Activated naive CD4-positive, alpha-beta T cell treated with anti-CD3 and anti-CD28 coated beads, Interleukin-2, amount 50 U/mL, for 72 hours (primary cell): ENCODE measurements at regions not wholly inside any gene's neighbourhood (a gene's known extent, or its start where the extent isn't known, plus 50 kb on each side); places are given as distances from the start of the nearest gene placed in this dataset.

Source experiments
- ATAC-seq, 2 donors: fragments of 150-1000 bp; cut with Tn5 transposase; 2 replicates each; pipeline ENCODE4 v1.10.0; 2021; ENCODE audit warnings: mild to moderate bottlenecking in 2 of 2, moderate library complexity in 2 of 2
- DNase-seq, 2 donors: peaks; one replicate each; pipeline ENCODE4 v3.0.0; 2021 to 2022; ENCODE audit warnings: low spot score in 2 of 2
- H3K27ac Mint-ChIP-seq, 2 donors: one replicate each; pipeline ENCODE4 v1.8.0; 2022; ENCODE audit warnings: mild to moderate bottlenecking in 2 of 2, mixed read lengths in 2 of 2
- H3K36me3 Mint-ChIP-seq, 2 donors: one replicate each; pipeline ENCODE4 v1.8.0; 2022; ENCODE audit warnings: mixed read lengths in 2 of 2
- H3K9me3 Mint-ChIP-seq, 2 donors: one replicate each; pipeline ENCODE4 v1.8.0; 2022; ENCODE audit warnings: mixed read lengths in 2 of 2

DNA sequence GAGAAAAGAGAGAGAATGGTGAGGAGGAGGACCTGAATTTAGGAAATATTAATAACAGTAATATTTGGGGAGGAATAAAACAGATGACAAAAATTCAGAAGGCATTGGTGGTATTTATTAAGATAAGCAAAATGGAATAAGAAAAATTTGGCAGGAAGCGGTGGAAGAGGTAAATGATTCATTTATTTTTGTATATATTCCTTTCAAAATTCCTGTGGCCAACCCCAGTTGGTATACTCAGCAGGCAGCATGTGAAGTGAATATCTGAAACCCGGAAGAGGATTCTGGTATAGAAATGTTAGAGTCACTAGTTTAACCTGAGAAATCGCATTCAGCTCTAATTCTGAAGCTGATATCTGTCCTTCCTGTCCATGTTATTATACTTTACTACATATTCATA, 792.0 kb downstream of the KCNJ2 start:
- no peaks in the 10 kb centered on the region for H3K36me3 Mint-ChIP-seq
- peaks cover 0 to 3% of the 10 kb centered on the region in 2 donors for H3K9me3 Mint-ChIP-seq
- DNase-seq (no peak), ATAC-seq (no peak)
- no peak overlapping the region for H3K27ac Mint-ChIP-seq

GRCh38 chr17:70968302-70968701, 799.0 kb downstream of the KCNJ2 start:
- ATAC-seq = no peak
- no peak overlapping the region for H3K27ac Mint-ChIP-seq

DNA sequence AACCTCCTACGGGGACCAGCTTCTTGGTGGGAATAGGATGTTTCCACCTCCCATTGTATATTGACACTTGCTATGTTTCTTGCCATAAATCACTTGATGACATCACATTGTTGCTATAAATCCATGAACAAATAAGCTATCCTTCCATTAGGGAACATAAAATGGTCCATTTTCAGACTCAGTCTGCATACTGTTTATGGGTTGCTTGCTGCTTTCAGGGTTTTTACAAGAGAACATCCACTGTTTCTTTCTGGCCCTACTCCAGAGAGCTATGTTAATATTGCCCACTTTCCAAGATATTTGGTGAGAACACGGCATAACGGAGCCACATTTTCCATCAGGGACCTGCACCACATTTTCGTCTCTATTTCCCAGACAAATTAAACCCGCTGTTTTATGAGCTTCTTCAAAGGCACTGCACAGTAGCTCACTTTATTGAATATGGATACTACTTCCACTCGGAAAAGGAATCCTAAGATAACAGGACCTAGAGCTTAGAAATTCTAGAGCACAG, 800.2 kb downstream of the KCNJ2 start:
- Mint-ChIP-seq H3K36me3 (peaks cover 0 to 6% of the 10 kb centered on the region in 2 donors), H3K27ac (no peak overlapping the region), H3K9me3 (peaks cover 9 to 11% of the 10 kb centered on the region in 2 donors)
- DNase-seq (no peak), ATAC-seq (no peak)

More at GRCh38 chr17:70968302-70968701, 799.0 kb downstream of the KCNJ2 start:
- no peak for DNase-seq
- Mint-ChIP-seq H3K9me3 (peaks cover 9 to 14% of the 10 kb centered on the region in 2 donors), H3K36me3 (peaks cover 0 to 6% of the 10 kb centered on the region in 2 donors)

DNA sequence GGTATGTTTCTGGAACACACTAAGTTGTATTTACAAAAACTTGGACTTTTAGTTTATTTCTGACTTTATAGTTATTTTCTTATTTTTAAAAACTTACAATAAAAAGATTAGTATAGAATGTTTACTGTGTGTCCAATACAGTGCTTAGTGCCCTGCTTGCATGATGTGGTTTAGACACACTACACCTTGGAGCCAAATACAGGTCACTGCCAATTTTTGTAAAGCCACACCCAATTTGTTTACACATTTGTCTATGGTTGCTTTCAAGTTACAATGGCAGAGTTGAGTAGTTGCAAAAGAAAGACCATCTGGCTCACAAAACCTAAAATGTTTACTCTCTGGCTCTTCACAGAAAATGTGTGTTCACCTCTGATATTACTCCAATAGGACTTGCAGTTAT, 807.1 kb downstream of the KCNJ2 start:
- Mint-ChIP-seq H3K9me3 (peaks cover 14 to 15% of the 10 kb centered on the region in 2 donors), H3K36me3 (peaks cover 0 to 12% of the 10 kb centered on the region in 2 donors), H3K27ac (no peak overlapping the region)
- ATAC-seq (no peak), DNase-seq (no peak)

DNA sequence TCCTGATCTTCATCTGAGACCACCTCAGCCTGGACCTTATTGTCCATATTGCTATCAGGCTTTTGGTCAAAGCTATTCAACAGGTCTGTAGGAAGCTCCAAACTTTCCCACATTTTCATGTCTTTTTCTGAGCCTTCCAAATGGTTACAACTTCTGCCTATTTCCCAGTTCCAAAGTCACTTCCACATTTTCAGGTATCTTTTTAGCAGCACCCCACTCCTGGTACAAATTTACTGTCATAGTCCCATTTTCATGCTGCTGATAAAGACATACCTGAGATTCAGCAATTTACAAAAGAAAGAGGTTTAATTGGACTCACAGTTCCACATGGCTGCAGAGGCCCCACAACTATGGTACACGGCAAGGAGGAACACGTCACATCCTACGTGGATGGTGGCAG, 815.5 kb downstream of the KCNJ2 start:
- H3K9me3 Mint-ChIP-seq = peaks cover 27 to 30% of the 10 kb centered on the region in 2 donors
- no peak for DNase-seq
- H3K27ac Mint-ChIP-seq = no peak overlapping the region
- no peak for ATAC-seq
- peaks cover 7 to 21% of the 10 kb centered on the region in 2 donors for H3K36me3 Mint-ChIP-seq

GRCh38 chr17:70987867-70988340, 818.6 kb downstream of the KCNJ2 start:
- H3K36me3 Mint-ChIP-seq = peaks cover 13 to 17% of the 10 kb centered on the region in 2 donors
- no peak overlapping the region for H3K27ac Mint-ChIP-seq
- ATAC-seq (no peak), DNase-seq (no peak)
- H3K9me3 Mint-ChIP-seq = peaks cover 32 to 34% of the 10 kb centered on the region in 2 donors

GRCh38 chr17:70988622-70989021, 819.3 kb downstream of the KCNJ2 start:
- H3K9me3 Mint-ChIP-seq = peaks cover 27 to 29% of the 10 kb centered on the region in 2 donors
- peaks cover 13 to 17% of the 10 kb centered on the region in 2 donors for H3K36me3 Mint-ChIP-seq
- DNase-seq (no peak), ATAC-seq (no peak)
- no peak overlapping the region for H3K27ac Mint-ChIP-seq

DNA sequence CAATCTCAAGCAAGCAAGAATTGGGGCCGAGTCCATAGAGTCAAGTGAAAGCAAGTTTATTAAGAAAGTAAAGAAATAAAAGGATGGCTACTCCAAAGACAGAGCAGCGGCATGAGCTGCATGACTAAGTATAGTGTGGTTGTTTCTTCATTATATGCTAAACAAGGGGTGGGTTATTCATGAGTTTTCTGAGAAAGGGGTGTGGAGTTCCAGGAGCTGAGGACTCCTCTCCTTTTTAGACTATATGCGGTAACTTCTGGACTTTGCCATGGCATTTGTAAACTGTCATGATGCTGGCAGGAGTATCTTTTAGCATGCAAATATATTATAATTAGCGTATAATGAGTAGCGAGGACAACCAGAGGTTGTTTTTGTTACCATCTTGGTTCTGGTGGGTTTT, 819.9 kb downstream of the KCNJ2 start:
- H3K36me3 Mint-ChIP-seq = peaks cover 13 to 15% of the 10 kb centered on the region in 2 donors
- ATAC-seq (no peak), DNase-seq (no peak)
- no peak overlapping the region for H3K27ac Mint-ChIP-seq
- H3K9me3 Mint-ChIP-seq = peaks cover 27 to 29% of the 10 kb centered on the region in 2 donors

DNA sequence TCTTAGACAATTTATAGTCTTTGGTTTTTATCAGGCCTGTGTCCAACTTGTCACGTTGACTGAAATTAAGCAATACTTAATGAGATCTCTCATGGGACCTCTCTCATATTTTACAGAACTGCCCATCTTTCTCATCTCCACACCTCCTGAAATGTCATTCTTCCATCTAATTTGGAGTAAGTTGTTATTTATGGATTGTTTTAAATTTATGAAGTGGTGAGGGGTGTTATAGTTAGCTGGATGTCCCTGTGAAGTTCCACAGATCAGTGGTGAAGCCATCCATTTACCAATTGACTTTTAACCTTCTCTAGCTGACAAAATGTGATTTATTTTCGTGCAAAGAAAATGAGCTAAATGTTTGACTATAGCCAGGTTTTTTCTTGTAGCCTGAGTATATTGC, 824.9 kb downstream of the KCNJ2 start:
- no peak overlapping the region for H3K27ac Mint-ChIP-seq
- H3K9me3 Mint-ChIP-seq = peaks cover 19 to 20% of the 10 kb centered on the region in 2 donors
- no peak for ATAC-seq
- DNase-seq = no peak
- peaks cover 0 to 6% of the 10 kb centered on the region in 2 donors for H3K36me3 Mint-ChIP-seq

DNA sequence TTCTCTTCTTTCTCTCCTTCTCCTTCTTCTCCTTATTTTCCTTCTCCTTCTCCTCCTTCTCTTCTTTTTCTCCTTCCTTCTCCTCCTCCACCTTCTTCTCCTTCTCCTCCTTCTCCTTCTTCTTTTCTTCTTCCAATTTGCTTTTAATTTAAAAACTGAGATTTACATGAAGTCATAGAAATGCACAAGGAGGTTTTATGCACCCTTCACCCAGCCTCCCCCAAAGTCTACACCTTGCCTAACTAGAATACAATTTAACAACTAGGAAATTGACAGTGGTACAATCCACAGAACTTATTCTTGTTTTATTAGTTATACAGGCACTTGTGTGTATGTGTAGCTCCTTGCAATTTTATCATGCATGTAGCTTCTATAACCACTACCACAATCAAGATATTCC, 826.7 kb downstream of the KCNJ2 start:
- ATAC-seq = no peak
- Mint-ChIP-seq H3K27ac (no peak overlapping the region), H3K36me3 (no peaks in the 10 kb centered on the region), H3K9me3 (peaks cover 14 to 21% of the 10 kb centered on the region in 2 donors)
- no peak for DNase-seq

DNA sequence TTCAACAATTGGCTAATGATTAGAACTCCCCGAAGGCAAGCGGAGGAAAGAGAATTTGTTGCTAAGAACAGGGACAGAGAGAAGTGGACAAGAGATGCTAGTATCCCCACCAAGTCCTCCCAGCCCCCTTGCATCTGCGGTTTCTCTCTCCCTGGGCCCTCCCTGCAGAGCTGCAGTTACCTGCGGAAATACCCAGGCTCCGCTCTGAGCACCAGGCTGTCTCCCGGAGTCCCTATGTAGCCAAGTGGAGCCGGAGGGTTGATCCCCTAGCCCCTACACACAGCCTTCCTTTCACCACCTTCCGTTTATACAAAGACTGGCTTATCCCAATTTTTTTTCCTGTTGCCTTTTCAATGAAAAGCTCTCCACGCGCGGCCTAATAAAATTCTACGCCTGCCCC, 834.4 kb downstream of the KCNJ2 start:
- H3K9me3 Mint-ChIP-seq = peaks cover 0 to 10% of the 10 kb centered on the region in 2 donors
- ATAC-seq (no peak), DNase-seq (no peak)
- no peaks in the 10 kb centered on the region for H3K36me3 Mint-ChIP-seq
- no peak overlapping the region for H3K27ac Mint-ChIP-seq

DNA sequence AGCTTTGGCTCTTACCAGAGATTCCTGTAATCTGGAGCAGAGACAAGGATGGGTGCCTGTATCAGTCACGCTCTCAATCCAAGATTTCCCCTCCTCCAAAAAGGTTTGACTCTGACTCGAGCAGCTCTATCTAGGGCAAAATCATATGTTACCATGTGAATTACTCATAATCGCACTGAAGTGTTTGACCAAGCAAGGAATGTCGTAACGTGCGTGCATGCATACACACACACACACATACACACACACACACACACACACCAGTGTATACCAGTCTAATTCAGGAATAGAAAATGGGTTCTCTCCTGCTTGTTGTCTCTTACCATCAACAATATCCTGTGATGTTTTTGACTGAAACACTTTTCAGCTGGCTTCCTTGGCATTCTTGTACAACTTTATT, 835.1 kb downstream of the KCNJ2 start:
- Mint-ChIP-seq H3K9me3 (peaks cover 0 to 10% of the 10 kb centered on the region in 2 donors), H3K36me3 (no peaks in the 10 kb centered on the region)
- no peak for ATAC-seq

GRCh38 chr17:71011391-71011790, 842.1 kb downstream of the KCNJ2 start:
- H3K36me3 Mint-ChIP-seq = peaks cover 0 to 5% of the 10 kb centered on the region in 2 donors
- peaks cover 9 to 14% of the 10 kb centered on the region in 2 donors for H3K9me3 Mint-ChIP-seq
- no peak for ATAC-seq

More for the DNA sequence above, 835.1 kb downstream of the KCNJ2 start:
- no peak for DNase-seq
- H3K27ac Mint-ChIP-seq = no peak overlapping the region

GRCh38 chr17:71019699-71020098, 850.4 kb downstream of the KCNJ2 start:
- Mint-ChIP-seq H3K27ac (no peak overlapping the region), H3K9me3 (peaks cover 3 to 5% of the 10 kb centered on the region in 2 donors), H3K36me3 (no peaks in the 10 kb centered on the region)
- DNase-seq (no peak), ATAC-seq (no peak)

More at GRCh38 chr17:71011391-71011790, 842.1 kb downstream of the KCNJ2 start:
- H3K27ac Mint-ChIP-seq = no peak overlapping the region
- DNase-seq = no peak

DNA sequence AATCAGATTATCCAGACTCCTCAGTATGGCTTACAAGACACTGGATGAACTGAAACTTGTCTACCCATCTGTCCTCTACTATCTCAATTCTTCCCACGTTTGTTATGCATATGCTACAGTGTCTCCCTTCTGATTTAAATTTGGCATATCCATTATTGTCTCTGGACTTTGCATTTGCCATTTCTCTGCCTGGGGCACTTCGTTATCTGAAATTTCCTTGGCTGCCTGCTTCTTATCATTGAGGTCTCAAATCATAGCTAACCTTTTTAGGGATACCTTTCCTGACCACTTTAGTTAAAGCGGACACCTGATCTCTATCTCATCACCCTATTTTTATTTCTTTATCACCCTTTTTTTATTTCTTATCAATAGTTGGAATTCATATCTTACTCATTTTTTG, 853.4 kb downstream of the KCNJ2 start:
- Mint-ChIP-seq H3K27ac (no peak overlapping the region), H3K9me3 (peaks cover 0 to 5% of the 10 kb centered on the region in 2 donors), H3K36me3 (no peaks in the 10 kb centered on the region)
- DNase-seq = no peak
- no peak for ATAC-seq

DNA sequence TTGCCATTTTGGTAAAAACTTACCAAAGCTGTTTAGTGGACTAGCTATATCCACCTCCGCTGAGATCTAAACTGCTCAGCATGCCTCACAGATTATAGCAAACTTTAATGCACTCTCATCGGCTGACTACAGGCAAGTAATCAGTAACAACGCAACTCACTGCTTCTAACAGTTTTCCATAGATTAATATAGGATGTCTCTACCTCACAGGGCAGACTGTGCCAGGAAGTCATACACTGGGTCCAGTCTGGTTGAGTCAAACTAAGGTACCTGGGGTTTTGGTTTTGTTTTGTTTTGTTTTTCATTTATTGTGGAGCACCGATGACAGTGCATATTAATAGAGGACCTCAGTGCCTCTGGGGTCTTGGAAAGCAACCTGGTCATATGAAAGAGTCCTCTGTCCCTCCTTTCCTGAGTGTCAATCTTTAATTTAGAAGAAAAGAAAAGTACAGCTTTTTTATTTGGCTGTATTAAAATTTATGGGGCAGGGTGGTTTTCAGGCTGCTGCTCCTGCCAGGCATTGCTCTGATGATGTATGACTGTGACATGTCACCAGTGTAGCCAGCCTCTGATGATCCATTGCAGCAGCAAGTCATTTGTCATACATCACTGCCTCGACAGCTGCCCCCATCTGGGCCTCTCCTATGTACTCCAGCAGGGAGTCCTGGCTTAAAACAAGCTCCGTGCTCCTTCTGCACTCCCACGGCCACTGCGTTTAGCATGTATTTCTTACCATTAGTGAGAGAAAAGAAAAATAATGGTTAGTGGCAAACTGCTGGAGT, 854.1 kb downstream of the KCNJ2 start:
- no peak for ATAC-seq
- H3K9me3 Mint-ChIP-seq = no peaks in the 10 kb centered on the region

GRCh38 chr17:71024172-71024571, 854.8 kb downstream of the KCNJ2 start:
- H3K36me3 Mint-ChIP-seq = no peaks in the 10 kb centered on the region
- ATAC-seq = no peak
- no peaks in the 10 kb centered on the region for H3K9me3 Mint-ChIP-seq
- no peak overlapping the region for H3K27ac Mint-ChIP-seq
- DNase-seq = no peak

More for the DNA sequence above, 854.1 kb downstream of the KCNJ2 start:
- H3K36me3 Mint-ChIP-seq = no peaks in the 10 kb centered on the region
- H3K27ac Mint-ChIP-seq = no peak overlapping the region
- DNase-seq = no peak

GRCh38 chr17:71024969-71025368, 855.6 kb downstream of the KCNJ2 start:
- H3K27ac Mint-ChIP-seq = no peak overlapping the region
- no peaks in the 10 kb centered on the region for H3K9me3 Mint-ChIP-seq
- DNase-seq (no peak), ATAC-seq (no peak)
- H3K36me3 Mint-ChIP-seq = no peaks in the 10 kb centered on the region
